Mesendoderm (in vitro differentiated cells): ENCODE measurements at regions not wholly inside any gene's neighbourhood (a gene's known extent, or its start where the extent isn't known, plus 50 kb on each side); places are given as distances from the start of the nearest gene placed in this dataset.

Source experiments
- DNase-seq: peaks from one replicate; pipeline ENCODE4 v3.0.0; 2013
- H2AK5ac ChIP-seq: 2 replicates; pipeline ENCODE4 v1.6.1; 2013; ENCODE audit warnings: low read length, inconsistent platforms
- H2BK120ac ChIP-seq: 2 replicates; pipeline ENCODE4 v1.6.1; 2013; ENCODE audit warnings: low read depth, mild to moderate bottlenecking, low read length, moderate library complexity, mixed read lengths
- H2BK15ac ChIP-seq: replicated peaks from 2 replicates; pipeline ENCODE4 v1.6.1; 2013; ENCODE audit warnings: low read depth, mild to moderate bottlenecking, moderate library complexity
- H2BK5ac ChIP-seq: 2 replicates; pipeline ENCODE4 v1.6.1; 2013; ENCODE audit warnings: low read length, inconsistent platforms
- H3K18ac ChIP-seq: 2 replicates; pipeline ENCODE4 v1.6.1; 2013; ENCODE audit warnings: mild to moderate bottlenecking, low read length, mixed read lengths
- H3K23ac ChIP-seq: one replicate; pipeline ENCODE4 v1.6.1; 2013; ENCODE audit warnings: low read length
- H3K27ac ChIP-seq: 2 replicates; pipeline ENCODE4 v1.5.1; 2013; ENCODE audit warnings: low read depth, mild to moderate bottlenecking, inconsistent platforms, low read length, moderate library complexity
- H3K27me3 ChIP-seq: 2 replicates; pipeline ENCODE4 v1.6.1; 2013; ENCODE audit warnings: low read length, control low read depth, mild to moderate bottlenecking, inconsistent platforms; ENCODE audit not compliant: insufficient read depth, poor library complexity
- H3K36me3 ChIP-seq: 2 replicates; pipeline ENCODE4 v1.6.1; 2013; ENCODE audit warnings: low read length, inconsistent platforms; ENCODE audit not compliant: control insufficient read depth, insufficient read depth
- H3K4ac ChIP-seq: one replicate; pipeline ENCODE4 v1.6.1; 2013; ENCODE audit warnings: low read depth, mild to moderate bottlenecking, low read length, moderate library complexity
- H3K4me1 ChIP-seq: 2 replicates; pipeline ENCODE4 v1.6.1; 2013; ENCODE audit warnings: low read depth, low read length, inconsistent platforms; ENCODE audit not compliant: control insufficient read depth
- H3K4me2 ChIP-seq: 2 replicates; pipeline ENCODE4 v1.6.1; 2013; ENCODE audit warnings: low read length
- H3K4me3 ChIP-seq: 2 replicates; pipeline ENCODE4 v1.5.1; 2013; ENCODE audit warnings: mild to moderate bottlenecking, low read length
- H3K56ac ChIP-seq: one replicate; pipeline ENCODE4 v1.6.1; 2013; ENCODE audit warnings: low read length
- H3K79me1 ChIP-seq: 2 replicates; pipeline ENCODE4 v1.6.1; 2013; ENCODE audit warnings: low read length, inconsistent platforms
- H3K79me2 ChIP-seq: 2 replicates; pipeline ENCODE4 v1.6.1; 2013; ENCODE audit warnings: mild to moderate bottlenecking, low read length; ENCODE audit not compliant: control insufficient read depth, insufficient read depth
- H3K9ac ChIP-seq: 2 replicates; pipeline ENCODE4 v1.6.1; 2013; ENCODE audit warnings: low read length, inconsistent platforms
- H4K5ac ChIP-seq: one replicate; pipeline ENCODE4 v1.6.1; 2013; ENCODE audit warnings: low read length
- H4K8ac ChIP-seq: one replicate; pipeline ENCODE4 v1.6.1; 2013; ENCODE audit warnings: low read depth, mild to moderate bottlenecking, control low read depth, low read length, moderate library complexity
- WGBS: extraction: QIAGEN DNeasy Blood & Tissue Kit; methylation state at CpG from one replicate; pipeline ENCODE4 v1.1.7; 2013; ENCODE audit warnings: low lambda C conversion rate, missing lambda C conversion rate; ENCODE audit not compliant: insufficient coverage; ENCODE audit errors: extremely low coverage; 5-methylcytosine and 5-hydroxymethylcytosine counted together

DNA sequence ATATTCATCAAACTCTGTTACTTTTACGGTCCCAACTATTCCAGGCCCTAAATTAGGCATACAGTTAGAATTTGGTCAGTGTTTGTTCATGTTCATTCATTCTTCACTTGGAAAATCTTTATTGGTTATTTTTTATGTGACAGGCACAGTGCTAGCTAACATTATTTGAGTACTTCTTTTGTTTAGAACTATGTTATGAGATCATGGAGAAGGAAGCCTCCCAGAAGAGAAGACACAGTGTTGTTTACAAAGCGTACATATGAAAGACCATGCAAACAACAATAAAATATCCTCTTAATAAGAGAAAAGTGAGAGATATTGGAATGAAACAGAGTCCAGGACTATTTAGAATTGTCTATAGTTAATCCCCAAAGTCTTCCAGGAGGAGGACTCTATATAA, 399.2 kb downstream of the LRIG3 start:
- H2AK5ac ChIP-seq = no peak overlapping the region
- DNase-seq = no peak
- H3K27ac ChIP-seq = no peak overlapping the region
- H3K4me3 ChIP-seq = no peak overlapping the region
- no peaks in the 10 kb centered on the region for H3K79me2 ChIP-seq
- no peak overlapping the region for H2BK15ac ChIP-seq
- no peak overlapping the region for H4K5ac ChIP-seq
- H3K4me1 ChIP-seq = no peaks in the 10 kb centered on the region
- no peaks in the 10 kb centered on the region for H3K79me1 ChIP-seq
- no peak overlapping the region for H3K18ac ChIP-seq
- H3K4ac ChIP-seq = no peak overlapping the region
- H2BK120ac ChIP-seq = no peak overlapping the region
- no peak overlapping the region for H2BK5ac ChIP-seq
- no peak overlapping the region for H3K23ac ChIP-seq
- H3K4me2 ChIP-seq = no peak overlapping the region
- H3K9ac ChIP-seq = no peak overlapping the region
- no CpG with 5 or more reads among the region's 2 CpGs for WGBS
- H3K27me3 ChIP-seq = no peaks in the 10 kb centered on the region
- H4K8ac ChIP-seq = no peak overlapping the region
- H3K36me3 ChIP-seq = no peaks in the 10 kb centered on the region
- no peak overlapping the region for H3K56ac ChIP-seq

DNA sequence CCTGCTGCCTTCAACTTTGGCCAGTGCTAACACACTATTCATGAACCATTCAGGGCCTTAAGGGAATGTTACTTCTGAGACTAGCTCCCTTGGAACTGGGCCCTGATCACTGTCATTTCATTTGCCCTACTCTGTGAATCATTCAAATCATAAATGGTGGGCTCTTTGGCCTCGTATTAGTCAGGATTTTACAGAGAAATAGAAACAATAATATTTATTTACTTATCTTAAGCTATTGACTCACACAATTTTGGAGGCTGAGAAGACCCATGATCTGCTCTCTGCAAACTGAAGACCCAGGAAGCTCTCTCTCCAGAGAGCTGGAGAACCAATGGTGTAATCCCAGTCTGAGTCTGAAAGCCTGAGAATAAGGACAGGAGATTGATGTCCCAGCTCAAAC, 398.5 kb downstream of the LRIG3 start:
- H3K27ac ChIP-seq = no peak overlapping the region
- no peaks in the 10 kb centered on the region for H3K79me2 ChIP-seq
- H3K56ac ChIP-seq = no peak overlapping the region
- no peak overlapping the region for H2BK15ac ChIP-seq
- H3K4me2 ChIP-seq = no peak overlapping the region
- H4K8ac ChIP-seq = no peak overlapping the region
- no peak overlapping the region for H2AK5ac ChIP-seq
- H3K27me3 ChIP-seq = no peaks in the 10 kb centered on the region
- H3K4me3 ChIP-seq = no peak overlapping the region
- H3K18ac ChIP-seq = no peak overlapping the region
- WGBS = no CpG with 5 or more reads among the region's 1 CpG
- no peaks in the 10 kb centered on the region for H3K36me3 ChIP-seq
- H2BK5ac ChIP-seq = no peak overlapping the region
- no peak overlapping the region for H3K23ac ChIP-seq
- H4K5ac ChIP-seq = no peak overlapping the region
- no peaks in the 10 kb centered on the region for H3K4me1 ChIP-seq
- no peak overlapping the region for H3K4ac ChIP-seq
- H3K79me1 ChIP-seq = no peaks in the 10 kb centered on the region
- no peak overlapping the region for H2BK120ac ChIP-seq
- H3K9ac ChIP-seq = no peak overlapping the region
- DNase-seq = no peak

DNA sequence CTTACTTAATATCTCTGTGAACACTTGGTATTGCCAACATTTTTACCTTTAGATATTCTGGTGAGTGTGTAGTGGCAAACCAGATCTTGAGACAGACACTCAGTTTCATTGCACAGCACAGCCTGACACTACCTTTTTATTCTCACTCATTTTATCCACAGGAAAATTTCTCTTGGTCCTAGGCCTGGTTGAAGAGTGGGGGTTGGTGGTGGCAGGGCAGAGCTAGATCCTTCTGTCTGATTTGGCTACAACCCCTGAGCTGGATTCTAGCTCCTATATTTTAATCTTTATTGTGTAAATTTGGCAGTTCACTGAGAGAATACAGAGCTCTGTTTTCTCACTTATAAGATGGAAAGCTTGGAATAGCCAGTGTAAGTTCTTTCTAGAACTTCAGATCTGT, 396.9 kb downstream of the LRIG3 start:
- Histone ChIP-seq H4K8ac (no peak overlapping the region), H3K4me1 (no peaks in the 10 kb centered on the region), H2AK5ac (no peak overlapping the region), H2BK5ac (no peak overlapping the region), H3K79me1 (no peaks in the 10 kb centered on the region), H3K4ac (no peak overlapping the region), H3K79me2 (no peaks in the 10 kb centered on the region), H3K9ac (no peak overlapping the region), H3K27me3 (no peaks in the 10 kb centered on the region), H3K36me3 (no peaks in the 10 kb centered on the region), H3K18ac (no peak overlapping the region), H3K4me2 (no peak overlapping the region), H3K56ac (no peak overlapping the region), H3K4me3 (no peak overlapping the region), H2BK120ac (no peak overlapping the region), H3K23ac (no peak overlapping the region), H4K5ac (no peak overlapping the region), H2BK15ac (no peak overlapping the region), H3K27ac (no peak overlapping the region)
- DNase-seq = no peak

DNA sequence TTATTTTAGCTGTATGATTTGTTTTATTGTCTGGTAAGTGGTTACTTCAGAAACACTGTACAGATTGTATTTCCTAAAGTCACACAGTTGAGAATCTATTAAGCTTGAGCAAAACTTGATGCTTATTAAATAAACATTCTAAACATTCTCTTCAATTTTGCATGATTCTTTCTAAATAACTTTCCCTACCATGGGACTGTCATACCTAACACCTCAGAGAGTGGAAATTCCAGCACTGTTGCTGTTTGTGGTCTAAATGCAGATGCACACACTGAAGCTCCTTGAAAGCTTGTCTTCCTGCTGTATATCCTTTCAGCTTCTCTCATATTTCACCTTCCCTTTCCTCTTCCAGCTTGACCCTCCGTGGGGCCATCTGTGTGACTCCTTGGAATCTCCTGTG, 392.0 kb downstream of the LRIG3 start:
- Histone ChIP-seq H3K9ac (no peak overlapping the region), H3K4me3 (no peak overlapping the region), H3K79me1 (no peaks in the 10 kb centered on the region), H3K27ac (no peak overlapping the region), H4K5ac (no peak overlapping the region), H3K4me1 (no peaks in the 10 kb centered on the region), H4K8ac (no peak overlapping the region), H3K79me2 (no peaks in the 10 kb centered on the region), H3K56ac (no peak overlapping the region), H2BK120ac (no peak overlapping the region), H3K36me3 (no peaks in the 10 kb centered on the region), H3K27me3 (no peaks in the 10 kb centered on the region), H2BK5ac (no peak overlapping the region), H2BK15ac (no peak overlapping the region), H3K18ac (no peak overlapping the region), H3K4me2 (no peak overlapping the region), H2AK5ac (no peak overlapping the region), H3K4ac (no peak overlapping the region), H3K23ac (no peak overlapping the region)
- WGBS = no CpG with 5 or more reads among the region's 1 CpG
- no peak for DNase-seq

DNA sequence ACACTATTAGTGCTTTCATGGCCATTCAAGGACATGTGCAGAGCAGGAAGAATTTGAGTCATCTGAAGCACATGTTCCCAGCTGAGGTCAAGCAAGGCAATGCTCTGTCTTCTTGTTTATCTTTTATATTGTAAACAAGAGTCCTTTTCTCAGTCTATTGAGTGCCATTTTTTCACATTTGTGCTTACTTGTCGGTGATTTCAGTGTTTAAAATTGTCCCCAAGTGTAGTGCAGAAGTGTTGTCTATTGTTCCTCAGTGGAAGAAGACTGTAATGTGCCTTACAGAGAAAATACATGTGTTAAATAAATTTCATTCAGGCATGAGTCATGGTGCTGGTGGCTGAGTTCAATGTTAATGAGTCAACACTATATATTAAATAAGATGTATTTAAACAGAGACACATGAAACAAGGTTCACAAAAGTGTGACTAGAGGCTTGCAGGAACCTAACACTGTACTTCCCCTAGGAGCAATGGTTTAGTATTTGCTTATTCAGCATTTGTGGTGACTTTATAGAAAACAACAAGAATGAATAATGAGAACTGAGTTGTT, 391.1 kb downstream of the LRIG3 start:
- Histone ChIP-seq H3K36me3 (no peaks in the 10 kb centered on the region), H3K4me3 (no peak overlapping the region), H3K79me1 (no peaks in the 10 kb centered on the region), H3K23ac (no peak overlapping the region), H3K4ac (no peak overlapping the region), H3K18ac (no peak overlapping the region), H3K56ac (no peak overlapping the region), H2BK5ac (no peak overlapping the region), H4K5ac (no peak overlapping the region), H3K9ac (no peak overlapping the region), H3K4me2 (no peak overlapping the region), H2BK15ac (no peak overlapping the region), H3K4me1 (no peaks in the 10 kb centered on the region), H4K8ac (no peak overlapping the region), H3K79me2 (no peaks in the 10 kb centered on the region), H2AK5ac (no peak overlapping the region), H3K27me3 (no peaks in the 10 kb centered on the region), H2BK120ac (no peak overlapping the region), H3K27ac (no peak overlapping the region)
- whole genome bisulfite sequencing = no CpG with 5 or more reads among the region's 1 CpG
- no peak for DNase-seq

DNA sequence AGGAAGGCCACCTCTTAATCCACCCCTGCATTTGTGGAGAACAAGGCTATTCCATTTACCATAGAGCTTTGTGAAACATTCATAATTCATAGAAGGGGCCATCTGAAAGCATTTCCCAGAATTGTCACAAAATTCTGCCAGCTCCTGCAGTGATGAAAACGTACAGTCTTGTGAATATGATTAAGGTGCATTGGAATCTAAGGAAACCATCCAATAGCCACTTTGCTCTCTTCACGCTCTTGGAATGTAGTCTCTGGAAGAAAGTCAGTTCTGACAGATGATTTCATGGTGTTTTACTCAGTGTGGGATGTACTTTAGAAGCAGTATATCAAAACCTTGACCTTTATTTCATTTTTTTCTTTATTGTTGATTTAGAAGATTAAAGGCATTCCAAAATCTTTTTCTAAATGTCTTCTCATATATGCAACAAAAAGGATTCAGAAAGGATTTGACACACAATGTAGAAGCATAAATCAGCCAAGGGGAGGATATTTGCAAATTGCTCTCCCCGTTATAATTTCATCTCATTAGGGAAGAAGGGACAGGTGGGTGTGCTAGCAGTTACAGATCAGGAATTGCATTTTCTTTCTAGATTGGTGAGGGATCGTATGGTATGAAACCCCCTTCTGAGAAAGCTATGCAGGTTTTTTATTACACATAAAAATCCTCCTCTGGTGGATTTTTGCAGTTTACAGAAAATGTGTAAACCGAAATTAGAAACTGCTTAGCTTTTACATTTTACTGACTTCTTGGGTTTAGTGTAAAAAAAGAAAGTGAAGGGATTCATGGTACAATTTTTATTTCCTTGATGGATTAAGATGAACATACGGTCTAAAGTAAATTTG, 390.2 kb downstream of the LRIG3 start:
- no peaks in the 10 kb centered on the region for H3K79me2 ChIP-seq
- no peaks in the 10 kb centered on the region for H3K4me1 ChIP-seq
- no peaks in the 10 kb centered on the region for H3K79me1 ChIP-seq
- H4K8ac ChIP-seq = no peak overlapping the region
- H2AK5ac ChIP-seq = no peak overlapping the region
- no peak overlapping the region for H3K18ac ChIP-seq
- WGBS = 100% methylated on average over 1 of the region's 6 CpGs
- no peak overlapping the region for H3K27ac ChIP-seq
- H3K9ac ChIP-seq = no peak overlapping the region
- H3K27me3 ChIP-seq = no peaks in the 10 kb centered on the region
- H3K23ac ChIP-seq = no peak overlapping the region
- no peak overlapping the region for H2BK15ac ChIP-seq
- no peak overlapping the region for H3K4me3 ChIP-seq
- H3K36me3 ChIP-seq = no peaks in the 10 kb centered on the region
- H4K5ac ChIP-seq = no peak overlapping the region
- no peak overlapping the region for H3K56ac ChIP-seq
- H2BK120ac ChIP-seq = no peak overlapping the region
- no peak overlapping the region for H3K4me2 ChIP-seq
- no peak overlapping the region for H3K4ac ChIP-seq
- DNase-seq = no peak
- no peak overlapping the region for H2BK5ac ChIP-seq
